Tongue (tissue), 1 donor: ENCODE measurements at regions not wholly inside any gene's neighbourhood (a gene's known extent, or its start where the extent isn't known, plus 50 kb on each side); places are given as distances from the start of the nearest gene placed in this dataset.
"Not testable (repeated sequence)": the region's sequence is repeated elsewhere in the genome, so short reads cannot be mapped to it uniquely, and the experiment has no call there.

Source experiments
- DNase-seq: peaks from one replicate; pipeline ENCODE4 v3.0.0-alpha.2; 2015

- DNase-seq, result no peak
These were observed 404.0 kb downstream of the BUD13 start for GRCh38 chr11:116368784-116369183.

- DNase-seq, result no peak
These were observed 405.7 kb downstream of the BUD13 start for GRCh38 chr11:116366980-116367645.

- no peak for DNase-seq
These were observed 406.3 kb downstream of the BUD13 start for GRCh38 chr11:116366451-116366850.

GRCh38 chr11:116364925-116365324 is 407.9 kb downstream of the BUD13 start:
- DNase-seq, result not testable (repeated sequence)

GRCh38 chr11:116364348-116364747 is 408.4 kb downstream of the BUD13 start:
- no peak for DNase-seq

- no peak for DNase-seq
These were observed 412.4 kb downstream of the BUD13 start for GRCh38 chr11:116360221-116360941.

GRCh38 chr11:116357784-116358544 is 414.8 kb downstream of the BUD13 start:
- peak; percentile 63 for DNase-seq

GRCh38 chr11:116356451-116356850 is 416.3 kb downstream of the BUD13 start:
- no peak for DNase-seq

GRCh38 chr11:116355104-116355503 is 417.7 kb downstream of the BUD13 start:
- no peak for DNase-seq

GRCh38 chr11:116353589-116353988 is 419.2 kb downstream of the BUD13 start:
- DNase-seq, result no peak

- DNase-seq, result no peak
These were observed 419.9 kb downstream of the BUD13 start for GRCh38 chr11:116352881-116353280.

GRCh38 chr11:116348226-116348625 is 424.6 kb downstream of the BUD13 start:
- no peak for DNase-seq

GRCh38 chr11:116345575-116345974 is 427.2 kb downstream of the BUD13 start:
- peak; percentile 11 for DNase-seq

GRCh38 chr11:116344601-116345000 is 428.2 kb downstream of the BUD13 start:
- no peak for DNase-seq

- DNase-seq, result no peak
These were observed 429.5 kb downstream of the BUD13 start for GRCh38 chr11:116343270-116343669.

GRCh38 chr11:116342148-116342547 is 430.6 kb downstream of the BUD13 start:
- no peak for DNase-seq

- DNase-seq, result no peak
These were observed 433.3 kb downstream of the BUD13 start for GRCh38 chr11:116339306-116340098.

- not testable (repeated sequence) for DNase-seq
These were observed 434.3 kb downstream of the BUD13 start for GRCh38 chr11:116338500-116338899.

- no peak for DNase-seq
These were observed 436.2 kb downstream of the BUD13 start for GRCh38 chr11:116336540-116336939.

- no peak for DNase-seq
These were observed 436.9 kb downstream of the BUD13 start for GRCh38 chr11:116335891-116336290.

GRCh38 chr11:116335078-116335477 is 437.7 kb downstream of the BUD13 start:
- DNase-seq, result no peak

- no peak for DNase-seq
These were observed 438.2 kb downstream of the BUD13 start for GRCh38 chr11:116334596-116334995.
